Glutamatergic neuron (in vitro differentiated cells): ENCODE measurements at regions not wholly inside any gene's neighbourhood (a gene's known extent, or its start where the extent isn't known, plus 50 kb on each side); places are given as distances from the start of the nearest gene placed in this dataset.

Experiments used
- DNase-seq: peaks from one replicate; pipeline ENCODE4 v3.0.0; 2022
- H3K27ac Mint-ChIP-seq: one replicate; pipeline ENCODE4 v1.8.0; 2020; ENCODE audit warnings: mild to moderate bottlenecking, mixed read lengths, inconsistent platforms; ENCODE audit not compliant: unreplicated experiment
- H3K27me3 Mint-ChIP-seq: one replicate; pipeline ENCODE4 v1.8.0; 2020; ENCODE audit warnings: mild to moderate bottlenecking, moderate library complexity, mixed read lengths, inconsistent platforms; ENCODE audit not compliant: unreplicated experiment
- H3K36me3 Mint-ChIP-seq: one replicate; pipeline ENCODE4 v1.8.0; 2020; ENCODE audit warnings: mild to moderate bottlenecking, mixed read lengths, inconsistent platforms; ENCODE audit not compliant: unreplicated experiment
- H3K4me1 Mint-ChIP-seq: one replicate; pipeline ENCODE4 v1.8.0; 2020; ENCODE audit warnings: mild to moderate bottlenecking, low read depth, mixed read lengths, inconsistent platforms; ENCODE audit not compliant: unreplicated experiment
- H3K4me3 Mint-ChIP-seq: one replicate; pipeline ENCODE4 v1.8.0; 2020; ENCODE audit warnings: mild to moderate bottlenecking, mixed read lengths, inconsistent platforms; ENCODE audit not compliant: unreplicated experiment
- H3K9me3 Mint-ChIP-seq: one replicate; pipeline ENCODE4 v1.8.0; 2020; ENCODE audit warnings: mild to moderate bottlenecking, moderate library complexity, mixed read lengths, inconsistent platforms; ENCODE audit not compliant: unreplicated experiment
- CTCF ChIP-seq: fragments of 200-600 bp; sonication (generic); IDR thresholded peaks from one replicate; pipeline ENCODE4 v1.5.0; 2021; ENCODE audit not compliant: partially characterized antibody, unreplicated experiment

- TF ChIP-seq CTCF = no peak
- Mint-ChIP-seq H3K4me3 (no peak overlapping the region), H3K36me3 (no peaks in the 10 kb centered on the region), H3K27ac (no peak overlapping the region), H3K4me1 (no peaks in the 10 kb centered on the region), H3K27me3 (no peaks in the 10 kb centered on the region), H3K9me3 (no peaks in the 10 kb centered on the region)
- no peak for DNase-seq
Observed at GRCh38 chr13:59144700-59145099, 1019.0 kb downstream of the DIAPH3 start.

GRCh38 chr13:59145381-59145780 is 1018.3 kb downstream of the DIAPH3 start:
- Mint-ChIP-seq H3K36me3 (no peaks in the 10 kb centered on the region), H3K4me3 (no peak overlapping the region), H3K4me1 (no peaks in the 10 kb centered on the region), H3K27ac (no peak overlapping the region), H3K9me3 (no peaks in the 10 kb centered on the region), H3K27me3 (no peaks in the 10 kb centered on the region)
- DNase-seq = no peak
- no peak for TF ChIP-seq CTCF

GRCh38 chr13:59157181-59157580 is 1006.5 kb downstream of the DIAPH3 start:
- DNase-seq = no peak
- TF ChIP-seq CTCF = no peak
- Mint-ChIP-seq H3K9me3 (no peaks in the 10 kb centered on the region), H3K4me1 (peaks cover 2% of the 10 kb centered on the region), H3K27ac (no peak overlapping the region), H3K4me3 (no peak overlapping the region), H3K27me3 (peaks cover 1% of the 10 kb centered on the region), H3K36me3 (peaks cover under 1% of the 10 kb centered on the region)

- H3K27ac Mint-ChIP-seq = no peak overlapping the region
- H3K4me1 Mint-ChIP-seq = peaks cover 2% of the 10 kb centered on the region
- H3K9me3 Mint-ChIP-seq = no peaks in the 10 kb centered on the region
- H3K36me3 Mint-ChIP-seq = peaks cover 5% of the 10 kb centered on the region
- H3K27me3 Mint-ChIP-seq = no peaks in the 10 kb centered on the region
- H3K4me3 Mint-ChIP-seq = no peak overlapping the region
- no peak for DNase-seq
- no peak for TF ChIP-seq CTCF
Observed at GRCh38 chr13:59166174-59166573, 997.6 kb downstream of the DIAPH3 start.

GRCh38 chr13:59172076-59172475 is 991.7 kb downstream of the DIAPH3 start:
- Mint-ChIP-seq H3K27ac (no peak overlapping the region), H3K9me3 (no peaks in the 10 kb centered on the region), H3K4me1 (no peaks in the 10 kb centered on the region), H3K36me3 (no peaks in the 10 kb centered on the region), H3K4me3 (no peak overlapping the region), H3K27me3 (no peaks in the 10 kb centered on the region)
- no peak for DNase-seq
- TF ChIP-seq CTCF = no peak
